Lower lobe of right lung (tissue), 2 donors: ENCODE measurements at regions not wholly inside any gene's neighbourhood (a gene's known extent, or its start where the extent isn't known, plus 50 kb on each side); places are given as distances from the start of the nearest gene placed in this dataset.

Source experiments
- ATAC-seq, 2 donors: fragments of 200-7000 bp; cut with Tn5 transposase; one replicate each; pipeline ENCODE4 v1.9.1; 2020 to 2022; ENCODE audit warnings: mild to moderate bottlenecking in 2 of 2, moderate library complexity in 2 of 2
- DNase-seq: peaks from one replicate; pipeline ENCODE4 v3.0.0-alpha.2; 2020
- H3K27ac ChIP-seq: fragments of 200-600 bp; one replicate; pipeline ENCODE4 v1.8.0; 2022
- H3K27me3 ChIP-seq: fragments of 200-600 bp; one replicate; pipeline ENCODE4 v1.8.0; 2022; ENCODE audit warnings: low read depth
- H3K36me3 ChIP-seq: fragments of 200-600 bp; one replicate; pipeline ENCODE4 v1.8.0; 2022; ENCODE audit warnings: mild to moderate bottlenecking
- H3K4me1 ChIP-seq: fragments of 200-600 bp; one replicate; pipeline ENCODE4 v1.8.0; 2022
- H3K4me3 ChIP-seq: fragments of 200-600 bp; one replicate; pipeline ENCODE4 v1.8.0; 2022; ENCODE audit warnings: mild to moderate bottlenecking
- H3K9me3 ChIP-seq: fragments of 200-600 bp; one replicate; pipeline ENCODE4 v1.8.0; 2022
- intact Hi-C: fragments of 100-400 bp; cut with DNase I; formaldehyde crosslinking; loops from one replicate; pipeline ENCODE4 v1.11.0; 2022
- TF ChIP-seq, protein P1 (sequence below): fragments of 200-600 bp; IDR thresholded peaks from one replicate; pipeline ENCODE4 v1.8.0; 2022; ENCODE audit warnings: antibody characterized with exemption, mild to moderate bottlenecking
- donor health status: DM: no; HTN: yes; CAD: no; lungs with severe emphysema.

DNA sequence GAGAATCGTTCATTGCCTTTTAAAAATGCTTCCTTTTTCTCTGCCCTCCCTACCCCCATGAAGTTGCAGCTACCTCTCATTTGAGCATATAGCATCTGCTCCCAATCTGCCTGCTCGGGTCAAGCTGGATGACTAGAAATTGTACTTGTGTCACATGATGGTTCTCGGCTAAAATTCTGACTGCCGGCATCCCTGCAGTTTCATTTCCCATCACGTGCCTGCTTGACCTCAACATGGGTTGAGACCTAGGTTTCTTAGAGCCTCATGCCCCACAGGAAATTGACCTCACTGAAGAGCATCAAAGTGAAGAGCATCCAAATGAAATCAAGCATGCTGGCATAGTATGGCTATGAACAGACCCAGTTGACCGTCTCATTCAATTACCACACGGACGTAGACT is 581.6 kb upstream of the PSMD7 start:
- H3K9me3 ChIP-seq: no peaks in the 10 kb centered on the region
- TF ChIP-seq, protein P1, sequence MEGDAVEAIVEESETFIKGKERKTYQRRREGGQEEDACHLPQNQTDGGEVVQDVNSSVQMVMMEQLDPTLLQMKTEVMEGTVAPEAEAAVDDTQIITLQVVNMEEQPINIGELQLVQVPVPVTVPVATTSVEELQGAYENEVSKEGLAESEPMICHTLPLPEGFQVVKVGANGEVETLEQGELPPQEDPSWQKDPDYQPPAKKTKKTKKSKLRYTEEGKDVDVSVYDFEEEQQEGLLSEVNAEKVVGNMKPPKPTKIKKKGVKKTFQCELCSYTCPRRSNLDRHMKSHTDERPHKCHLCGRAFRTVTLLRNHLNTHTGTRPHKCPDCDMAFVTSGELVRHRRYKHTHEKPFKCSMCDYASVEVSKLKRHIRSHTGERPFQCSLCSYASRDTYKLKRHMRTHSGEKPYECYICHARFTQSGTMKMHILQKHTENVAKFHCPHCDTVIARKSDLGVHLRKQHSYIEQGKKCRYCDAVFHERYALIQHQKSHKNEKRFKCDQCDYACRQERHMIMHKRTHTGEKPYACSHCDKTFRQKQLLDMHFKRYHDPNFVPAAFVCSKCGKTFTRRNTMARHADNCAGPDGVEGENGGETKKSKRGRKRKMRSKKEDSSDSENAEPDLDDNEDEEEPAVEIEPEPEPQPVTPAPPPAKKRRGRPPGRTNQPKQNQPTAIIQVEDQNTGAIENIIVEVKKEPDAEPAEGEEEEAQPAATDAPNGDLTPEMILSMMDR: no peak
- H3K4me1 ChIP-seq: no peaks in the 10 kb centered on the region
- intact Hi-C loops: no loop called here
- ATAC-seq (no peak), DNase-seq (no peak)
- H3K27me3 ChIP-seq: no peaks in the 10 kb centered on the region
- H3K36me3 ChIP-seq: no peaks in the 10 kb centered on the region
- no peak overlapping the region for H3K4me3 ChIP-seq
- no peak overlapping the region for H3K27ac ChIP-seq

GRCh38 chr16:73713778-73714495 is 582.7 kb upstream of the PSMD7 start:
- no peak for ATAC-seq
- no peak for DNase-seq
- Histone ChIP-seq H3K36me3 (no peaks in the 10 kb centered on the region), H3K4me3 (no peak overlapping the region), H3K27ac (no peak overlapping the region), H3K4me1 (no peaks in the 10 kb centered on the region), H3K27me3 (no peaks in the 10 kb centered on the region), H3K9me3 (no peaks in the 10 kb centered on the region)
- TF ChIP-seq, protein P1: peak; percentile 42
- intact Hi-C loops: no loop called here

GRCh38 chr16:73713251-73713650 is 583.4 kb upstream of the PSMD7 start:
- TF ChIP-seq, protein P1: no peak
- ATAC-seq (no peak), DNase-seq (no peak)
- Histone ChIP-seq H3K36me3 (no peaks in the 10 kb centered on the region), H3K4me1 (no peaks in the 10 kb centered on the region), H3K9me3 (no peaks in the 10 kb centered on the region), H3K4me3 (no peak overlapping the region), H3K27me3 (no peaks in the 10 kb centered on the region), H3K27ac (no peak overlapping the region)
- intact Hi-C loops: no loop called here

DNA sequence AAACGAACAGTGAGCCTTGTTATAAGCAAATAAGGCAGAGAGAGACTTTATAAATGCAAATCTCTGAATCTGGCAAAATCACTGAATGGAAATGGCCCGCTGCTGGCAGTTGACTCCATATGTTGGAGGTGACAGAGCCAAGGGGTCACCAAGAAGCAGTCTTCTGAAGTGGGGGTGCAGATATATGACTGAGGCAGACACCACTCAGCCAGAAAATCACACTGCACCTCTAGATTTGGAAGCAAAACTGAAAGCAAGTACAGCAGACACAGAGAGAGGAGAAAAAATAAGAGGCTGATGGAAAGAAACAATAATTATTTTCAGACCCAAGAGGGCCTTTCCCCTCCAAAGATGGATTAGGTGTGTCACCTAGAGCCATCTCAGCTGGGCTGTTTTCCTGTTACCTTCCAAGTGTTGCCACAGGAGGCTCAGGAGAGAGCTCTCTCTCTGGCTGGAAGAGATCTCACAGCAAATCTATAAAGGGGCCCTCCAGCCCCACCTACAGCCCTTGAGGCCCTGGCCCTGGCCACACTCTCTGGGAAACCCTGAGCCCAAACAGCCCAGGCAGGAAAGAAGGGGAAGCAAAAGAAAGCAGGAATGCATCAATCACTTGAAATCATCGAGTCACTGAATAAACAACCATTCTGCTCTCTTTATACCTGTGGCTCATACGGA is 585.1 kb upstream of the PSMD7 start:
- no peak for DNase-seq
- Histone ChIP-seq H3K27ac (no peak overlapping the region), H3K36me3 (no peaks in the 10 kb centered on the region), H3K27me3 (no peaks in the 10 kb centered on the region), H3K4me3 (no peak overlapping the region), H3K9me3 (no peaks in the 10 kb centered on the region), H3K4me1 (no peaks in the 10 kb centered on the region)
- intact Hi-C loops: no loop called here
- TF ChIP-seq, protein P1: no peak
- no peak for ATAC-seq

GRCh38 chr16:73710526-73710925 is 586.1 kb upstream of the PSMD7 start:
- Histone ChIP-seq H3K9me3 (no peaks in the 10 kb centered on the region), H3K4me1 (no peaks in the 10 kb centered on the region), H3K4me3 (no peak overlapping the region), H3K36me3 (no peaks in the 10 kb centered on the region), H3K27ac (no peak overlapping the region), H3K27me3 (no peaks in the 10 kb centered on the region)
- intact Hi-C loops: no loop called here
- DNase-seq (no peak), ATAC-seq (no peak)
- TF ChIP-seq, protein P1: no peak
